Caco-2 (cell line): ENCODE measurements at regions not wholly inside any gene's neighbourhood (a gene's known extent, or its start where the extent isn't known, plus 50 kb on each side); places are given as distances from the start of the nearest gene placed in this dataset.
A peak's percentile ranks its signal among the peaks of the same experiment; 100 is the strongest.

Experiments used
- BruUV-seq: library from RNA; stranded (reverse); fragments of 400-500 nt; replicated peaks from 2 replicates; lab custom pipeline; 2021; lab: Mats Ljungman, UMichigan
- CTCF ChIA-PET: fragments of 300-600 bp; sonication (Branson Sonifier 250); formaldehyde crosslinking; loops from one replicate; lab custom pipeline; 2022; ENCODE audit warnings: antibody characterized with exemption; lab: Charles Lee
- POLR2A ChIA-PET: fragments of 300-600 bp; sonication (Branson Sonifier 250); formaldehyde crosslinking; loops from one replicate; lab custom pipeline; 2022; ENCODE audit warnings: antibody characterized with exemption; lab: Charles Lee
- DNase-seq, 2 experiments: peaks; one replicate each; pipeline versions ENCODE4 v3.0.0 to v3.0.0-alpha.2; 2020 to 2022
- H3K27me3 ChIP-seq: replicated peaks from 2 replicates; pipeline ENCODE4 v1.6.0; 2011; ENCODE audit warnings: low read length; ENCODE audit not compliant: control insufficient read depth, insufficient read depth
- H3K36me3 ChIP-seq: 2 replicates; pipeline ENCODE4 v1.5.1; 2011; ENCODE audit warnings: low read length; ENCODE audit not compliant: control insufficient read depth, insufficient read depth
- H3K4me1 ChIP-seq: fragments of 250-450 bp; sonication (Bioruptor Pico); 2 replicates; pipeline ENCODE4 v1.5.1; 2020; ENCODE audit warnings: mild to moderate bottlenecking
- H3K4me3 ChIP-seq: 2 replicates; pipeline ENCODE4 v1.5.1; 2011; ENCODE audit warnings: low read depth, mild to moderate bottlenecking, control low read depth, low read length
- H3K9me3 ChIP-seq: fragments of 250-450 bp; sonication (Bioruptor Pico); 2 replicates; pipeline ENCODE4 v1.5.1; 2020; ENCODE audit warnings: mild to moderate bottlenecking, moderate library complexity
- H3K27ac Mint-ChIP-seq: one replicate; pipeline ENCODE4 v1.8.0; 2022; ENCODE audit warnings: mixed read lengths; ENCODE audit not compliant: unreplicated experiment
- H3K27me3 Mint-ChIP-seq: one replicate; pipeline ENCODE4 v1.8.0; 2022; ENCODE audit warnings: mixed read lengths; ENCODE audit not compliant: insufficient read depth, unreplicated experiment
- H3K36me3 Mint-ChIP-seq: one replicate; pipeline ENCODE4 v1.8.0; 2022; ENCODE audit warnings: mild to moderate bottlenecking, mixed read lengths; ENCODE audit not compliant: insufficient read depth, unreplicated experiment
- H3K4me1 Mint-ChIP-seq: one replicate; pipeline ENCODE4 v1.8.0; 2022; ENCODE audit warnings: low read depth, mixed read lengths; ENCODE audit not compliant: unreplicated experiment
- H3K4me3 Mint-ChIP-seq: one replicate; pipeline ENCODE4 v1.8.0; 2022; ENCODE audit warnings: mild to moderate bottlenecking, moderate library complexity, mixed read lengths; ENCODE audit not compliant: unreplicated experiment
- H3K9me3 Mint-ChIP-seq: one replicate; pipeline ENCODE4 v1.8.0; 2022; ENCODE audit warnings: mixed read lengths; ENCODE audit not compliant: unreplicated experiment
- CTCF ChIP-seq, 2 experiments: fragments of 200-600 bp in 1 of 2; IDR thresholded peaks; 1 replicate in 1 of 2; 2 replicates in 1 of 2; pipeline versions ENCODE4 v1.5.1 to v1.8.0; 2011 to 2022; ENCODE audit warnings: antibody characterized with exemption in 1 of 2, control low read depth in 1 of 2, inconsistent platforms in 1 of 2, low read depth in 1 of 2, low read length in 1 of 2, mild to moderate bottlenecking in 1 of 2, moderate library complexity in 1 of 2; ENCODE audit not compliant: insufficient read depth in 1 of 2, severe bottlenecking in 1 of 2, unreplicated experiment in 1 of 2
- intact Hi-C: fragments of 100-400 bp; cut with micrococcal nuclease; formaldehyde crosslinking; loops from one replicate; pipeline ENCODE4 v1.10.0; 2022; ENCODE audit not compliant: unreplicated experiment

GRCh38 chr17:74123866-74124444, 79.5 kb upstream of the RPL38 start:
- Mint-ChIP-seq H3K9me3 (no peaks in the 10 kb centered on the region), H3K27me3 (peaks cover 18% of the 10 kb centered on the region), H3K36me3 (no peaks in the 10 kb centered on the region), H3K4me1 (no peaks in the 10 kb centered on the region), H3K4me3 (no peak overlapping the region), H3K27ac (no peak overlapping the region)
- Histone ChIP-seq H3K27me3 (peaks cover 2% of the 10 kb centered on the region; the same call in 1 of the 2 replicates), H3K4me1 (no peaks in the 10 kb centered on the region), H3K36me3 (no peaks in the 10 kb centered on the region), H3K9me3 (no peaks in the 10 kb centered on the region), H3K4me3 (no peak overlapping the region)
- ChIA-PET POLR2A (no interaction called here), CTCF (no interaction called here)
- peak in 1 of 2 experiments; percentile 9 for DNase-seq
- intact Hi-C loops, result no loop called here
- no TSS peak for BruUV-seq
- no peak for TF ChIP-seq CTCF (IDR thresholded peaks at IDR 0.05; ENCODE audit: insufficient read depth in 1 of 2, low read depth in 1 of 2, low read length in 1 of 2, severe bottlenecking in 1 of 2, unreplicated experiment in 1 of 2)

GRCh38 chr17:74125156-74125555, 78.3 kb upstream of the RPL38 start:
- H3K4me3 Mint-ChIP-seq, result no peak overlapping the region
- ChIA-PET POLR2A (no interaction called here), CTCF (no interaction called here)
- intact Hi-C loops, result no loop called here
- peaks cover 2% of the 10 kb centered on the region; the same call in 1 of the 2 replicates for H3K27me3 ChIP-seq
- TF ChIP-seq CTCF (IDR thresholded peaks at IDR 0.05; ENCODE audit: insufficient read depth in 1 of 2, low read depth in 1 of 2, low read length in 1 of 2, severe bottlenecking in 1 of 2, unreplicated experiment in 1 of 2), result no peak
- no peaks in the 10 kb centered on the region for H3K36me3 Mint-ChIP-seq
- no peak overlapping the region for H3K4me3 ChIP-seq
- no peaks in the 10 kb centered on the region for H3K36me3 ChIP-seq
- H3K4me1 Mint-ChIP-seq, result no peaks in the 10 kb centered on the region
- H3K27me3 Mint-ChIP-seq, result peaks cover 18% of the 10 kb centered on the region
- H3K27ac Mint-ChIP-seq, result no peak overlapping the region
- H3K9me3 Mint-ChIP-seq, result no peaks in the 10 kb centered on the region
- no peaks in the 10 kb centered on the region for H3K9me3 ChIP-seq
- no TSS peak for BruUV-seq
- peak in 1 of 2 experiments; percentile 26 for DNase-seq
- no peaks in the 10 kb centered on the region for H3K4me1 ChIP-seq

DNA sequence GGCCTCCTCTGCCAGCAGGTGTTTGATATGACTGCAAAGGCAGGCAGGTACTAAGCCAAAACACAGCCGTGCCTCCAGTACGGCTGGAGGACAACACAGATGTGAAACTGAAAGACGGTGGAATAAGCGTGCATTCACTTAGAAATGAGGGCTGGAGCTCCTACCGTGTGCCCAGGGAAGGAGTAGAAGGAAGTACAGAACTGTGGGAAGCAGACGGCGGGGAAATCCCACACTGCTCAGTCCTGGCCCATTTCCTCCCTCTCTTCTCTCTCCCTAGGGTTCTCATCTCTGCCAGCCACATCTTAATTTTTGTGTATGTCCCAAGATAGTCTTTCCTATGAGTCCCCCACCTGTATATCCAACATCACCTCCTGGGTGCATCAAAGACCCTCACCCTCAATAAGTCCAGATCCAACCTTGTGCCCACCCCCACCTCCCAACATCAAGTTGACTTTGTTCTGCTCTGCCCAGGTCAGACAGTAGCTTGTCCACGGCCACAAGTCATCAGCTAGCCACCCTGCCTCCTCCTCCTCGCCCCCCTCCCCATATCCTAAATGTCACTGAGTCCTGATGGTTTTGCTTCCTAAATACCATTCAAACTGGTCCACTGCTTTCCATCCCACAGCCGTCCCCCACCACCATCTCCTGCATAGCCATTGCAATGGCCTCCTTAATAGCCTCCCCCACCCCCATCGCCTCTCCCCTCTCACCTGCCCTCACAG, 77.1 kb upstream of the RPL38 start:
- ChIA-PET POLR2A (no interaction called here), CTCF (interaction anchor here (0.6 kb wide), 2 partner anchors 103 to 370 kb away, joined by 3 read pairs; no protein-coding TSS in a partner anchor)
- intact Hi-C loops, result no loop called here
- Mint-ChIP-seq H3K4me3 (no peak overlapping the region), H3K9me3 (no peaks in the 10 kb centered on the region), H3K36me3 (no peaks in the 10 kb centered on the region), H3K27ac (no peak overlapping the region), H3K4me1 (no peaks in the 10 kb centered on the region), H3K27me3 (peaks cover 16% of the 10 kb centered on the region)
- no TSS peak for BruUV-seq
- DNase-seq, result peak in 1 of 2 experiments; percentile 14
- no peak for TF ChIP-seq CTCF (IDR thresholded peaks at IDR 0.05; ENCODE audit: insufficient read depth in 1 of 2, low read depth in 1 of 2, low read length in 1 of 2, severe bottlenecking in 1 of 2, unreplicated experiment in 1 of 2)
- Histone ChIP-seq H3K27me3 (peaks cover 2% of the 10 kb centered on the region; the same call in 1 of the 2 replicates), H3K9me3 (no peaks in the 10 kb centered on the region), H3K36me3 (no peaks in the 10 kb centered on the region), H3K4me1 (no peaks in the 10 kb centered on the region), H3K4me3 (no peak overlapping the region)
